ENCODE measurements at regions not wholly inside any gene's neighbourhood (a gene's known extent, or its start where the extent isn't known, plus 50 kb on each side); places are given as distances from the start of the nearest gene placed in this dataset.

DNA sequence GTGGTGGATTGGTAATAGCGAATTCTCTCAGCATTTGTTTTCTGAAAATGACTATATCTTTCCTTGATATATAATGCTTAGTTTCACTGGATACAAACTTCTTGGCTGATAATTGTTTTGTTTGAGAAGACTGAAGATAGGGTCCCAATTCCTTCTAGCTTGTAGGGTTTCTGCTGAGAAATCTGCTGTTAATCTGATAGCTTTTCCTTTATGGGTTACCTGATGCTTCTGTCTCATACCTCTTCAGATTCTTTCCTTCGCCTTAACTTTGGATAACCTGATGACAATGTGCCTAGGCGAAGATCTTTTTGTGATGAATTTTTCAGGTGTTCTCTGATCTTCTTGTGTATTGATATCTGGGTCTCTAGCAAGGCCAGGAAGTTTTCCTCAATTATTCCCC, 94.7 kb upstream of the ACO1 start:
- ATAC-seq (no peak), DNase-seq (no peak)
- no peak overlapping the region for H3K4me3 Mint-ChIP-seq
- TF ChIP-seq, protein P1, sequence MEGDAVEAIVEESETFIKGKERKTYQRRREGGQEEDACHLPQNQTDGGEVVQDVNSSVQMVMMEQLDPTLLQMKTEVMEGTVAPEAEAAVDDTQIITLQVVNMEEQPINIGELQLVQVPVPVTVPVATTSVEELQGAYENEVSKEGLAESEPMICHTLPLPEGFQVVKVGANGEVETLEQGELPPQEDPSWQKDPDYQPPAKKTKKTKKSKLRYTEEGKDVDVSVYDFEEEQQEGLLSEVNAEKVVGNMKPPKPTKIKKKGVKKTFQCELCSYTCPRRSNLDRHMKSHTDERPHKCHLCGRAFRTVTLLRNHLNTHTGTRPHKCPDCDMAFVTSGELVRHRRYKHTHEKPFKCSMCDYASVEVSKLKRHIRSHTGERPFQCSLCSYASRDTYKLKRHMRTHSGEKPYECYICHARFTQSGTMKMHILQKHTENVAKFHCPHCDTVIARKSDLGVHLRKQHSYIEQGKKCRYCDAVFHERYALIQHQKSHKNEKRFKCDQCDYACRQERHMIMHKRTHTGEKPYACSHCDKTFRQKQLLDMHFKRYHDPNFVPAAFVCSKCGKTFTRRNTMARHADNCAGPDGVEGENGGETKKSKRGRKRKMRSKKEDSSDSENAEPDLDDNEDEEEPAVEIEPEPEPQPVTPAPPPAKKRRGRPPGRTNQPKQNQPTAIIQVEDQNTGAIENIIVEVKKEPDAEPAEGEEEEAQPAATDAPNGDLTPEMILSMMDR (IDR thresholded peaks at IDR 0.05) = no peak
- intact Hi-C loops (cut with micrococcal nuclease) = no loop called here
- ChIA-PET POLR2A (no interaction called here), CTCF (no interaction called here)
- peaks cover 10% of the 10 kb centered on the region for H3K27me3 Mint-ChIP-seq
- no peaks in the 10 kb centered on the region for H3K4me1 Mint-ChIP-seq (ENCODE audit: low read depth)
- H3K27ac Mint-ChIP-seq = no peak overlapping the region
- no peaks in the 10 kb centered on the region for H3K9me3 Mint-ChIP-seq
- H3K36me3 Mint-ChIP-seq (ENCODE audit: low read depth) = no peaks in the 10 kb centered on the region

DNA sequence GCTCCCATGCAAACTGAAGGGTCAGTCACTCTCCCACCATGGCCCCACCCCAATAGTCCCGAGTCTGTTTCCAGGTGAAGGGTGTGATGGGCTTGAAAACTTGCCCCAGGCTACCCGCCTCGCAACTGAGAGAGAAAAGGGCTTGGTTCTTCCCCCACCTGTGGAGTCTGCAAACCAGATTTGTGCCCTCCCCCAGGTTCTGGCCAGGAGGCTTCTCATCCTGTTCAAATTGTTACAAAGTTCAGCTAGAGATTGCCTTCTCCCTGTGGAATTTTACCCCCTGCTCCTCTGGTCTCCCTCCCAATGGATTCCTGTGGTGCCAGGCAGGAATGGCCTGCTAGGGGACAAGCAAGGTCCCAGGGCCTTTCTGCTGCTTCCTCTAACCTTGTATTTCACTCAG, 93.1 kb upstream of the ACO1 start:
- TF ChIP-seq, protein P1 (IDR thresholded peaks at IDR 0.05) = no peak
- Mint-ChIP-seq H3K36me3 (ENCODE audit: low read depth) (no peaks in the 10 kb centered on the region), H3K4me3 (no peak overlapping the region), H3K9me3 (no peaks in the 10 kb centered on the region), H3K4me1 (ENCODE audit: low read depth) (no peaks in the 10 kb centered on the region), H3K27ac (no peak overlapping the region), H3K27me3 (peaks cover 10% of the 10 kb centered on the region)
- POLR2A ChIA-PET = no interaction called here
- ATAC-seq = no peak
- intact Hi-C loops (cut with micrococcal nuclease) = no loop called here
- no peak for DNase-seq
- CTCF ChIA-PET = no interaction called here

DNA sequence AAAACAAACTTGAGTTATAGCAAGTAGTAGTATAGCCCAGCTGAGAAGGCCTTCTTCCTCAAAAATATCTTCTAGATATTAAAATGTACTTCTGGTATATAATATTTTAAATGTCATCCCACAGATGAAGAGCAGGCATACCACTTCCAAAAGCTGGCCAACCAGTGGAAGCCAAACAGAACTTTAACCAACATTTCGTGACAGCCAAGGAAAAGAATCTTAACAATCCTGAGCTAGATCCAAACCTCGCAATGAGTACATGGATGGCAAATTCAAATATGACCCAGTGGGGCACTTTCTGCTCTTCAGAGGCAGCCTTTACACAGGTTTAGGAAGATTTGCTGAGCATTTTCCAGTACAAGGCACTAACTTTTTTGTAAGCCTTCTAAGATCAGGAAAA, 91.8 kb upstream of the ACO1 start:
- ChIA-PET POLR2A (no interaction called here), CTCF (no interaction called here)
- peaks cover 10% of the 10 kb centered on the region for H3K27me3 Mint-ChIP-seq
- no peak for ATAC-seq
- no peak overlapping the region for H3K27ac Mint-ChIP-seq
- intact Hi-C loops (cut with micrococcal nuclease) = no loop called here
- TF ChIP-seq, protein P1 (IDR thresholded peaks at IDR 0.05) = no peak
- H3K4me3 Mint-ChIP-seq = no peak overlapping the region
- no peak for DNase-seq
- H3K4me1 Mint-ChIP-seq (ENCODE audit: low read depth) = no peaks in the 10 kb centered on the region
- H3K9me3 Mint-ChIP-seq = no peaks in the 10 kb centered on the region
- H3K36me3 Mint-ChIP-seq (ENCODE audit: low read depth) = no peaks in the 10 kb centered on the region

- TF ChIP-seq, protein P1 (IDR thresholded peaks at IDR 0.05) = no peak
- no peak overlapping the region for H3K27ac Mint-ChIP-seq
- ATAC-seq (no peak), DNase-seq (no peak)
- CTCF ChIA-PET = no interaction called here
- no peaks in the 10 kb centered on the region for H3K4me1 Mint-ChIP-seq (ENCODE audit: low read depth)
- no peak overlapping the region for H3K4me3 Mint-ChIP-seq
- intact Hi-C loops (cut with micrococcal nuclease) = no loop called here
- no peaks in the 10 kb centered on the region for H3K9me3 Mint-ChIP-seq
- peaks cover 10% of the 10 kb centered on the region for H3K27me3 Mint-ChIP-seq
- no peaks in the 10 kb centered on the region for H3K36me3 Mint-ChIP-seq (ENCODE audit: low read depth)
- POLR2A ChIA-PET = no interaction called here
Observed at GRCh38 chr9:32293091-32293490, 91.4 kb upstream of the ACO1 start.

- TF ChIP-seq, protein P1 (IDR thresholded peaks at IDR 0.05) = no peak
- Mint-ChIP-seq H3K9me3 (no peaks in the 10 kb centered on the region), H3K27me3 (peaks cover 10% of the 10 kb centered on the region), H3K4me1 (ENCODE audit: low read depth) (no peaks in the 10 kb centered on the region), H3K27ac (no peak overlapping the region), H3K4me3 (no peak overlapping the region), H3K36me3 (ENCODE audit: low read depth) (no peaks in the 10 kb centered on the region)
- ChIA-PET POLR2A (no interaction called here), CTCF (no interaction called here)
- DNase-seq (no peak), ATAC-seq (no peak)
- intact Hi-C loops (cut with micrococcal nuclease) = no loop called here
Observed at GRCh38 chr9:32294106-32294505, 90.3 kb upstream of the ACO1 start.
